OCI-LY1 (cell line): ENCODE measurements at regions not wholly inside any gene's neighbourhood (a gene's known extent, or its start where the extent isn't known, plus 50 kb on each side); places are given as distances from the start of the nearest gene placed in this dataset.

Source experiments
- H2AFZ ChIP-seq: fragments of 200-600 bp; sonication (generic), shearing (Covaris generic); 2 replicates; pipeline ENCODE4 v1.6.0; 2014; ENCODE audit warnings: antibody characterized with exemption, mild to moderate bottlenecking, low read length
- H3F3A ChIP-seq: fragments of 200-600 bp; sonication (generic), shearing (Covaris generic); 2 replicates; pipeline ENCODE4 v1.6.0; 2014; ENCODE audit warnings: mild to moderate bottlenecking, antibody characterized with exemption, low read length, moderate library complexity; ENCODE audit not compliant: insufficient read depth
- H3K27ac ChIP-seq: fragments of 200-600 bp; sonication (generic); 2 replicates; pipeline ENCODE4 v1.5.1; 2014; ENCODE audit warnings: low read length, mixed run types, mild to moderate bottlenecking, low read depth; ENCODE audit not compliant: poor library complexity, severe bottlenecking
- H3K27me3 ChIP-seq: fragments of 200-600 bp; sonication (generic); 2 replicates; pipeline ENCODE4 v1.6.0; 2014; ENCODE audit warnings: antibody characterized with exemption, mild to moderate bottlenecking, low read length, moderate library complexity; ENCODE audit not compliant: insufficient read depth
- H3K36me3 ChIP-seq: fragments of 200-600 bp; sonication (generic); 2 replicates; pipeline ENCODE4 v1.6.1; 2014; ENCODE audit warnings: mild to moderate bottlenecking, antibody characterized with exemption, low read length, moderate library complexity, mixed read lengths; ENCODE audit not compliant: insufficient read depth
- H3K4me1 ChIP-seq: fragments of 200-600 bp; sonication (generic); 2 replicates; pipeline ENCODE4 v1.5.1; 2014; ENCODE audit warnings: mild to moderate bottlenecking, low read length, moderate library complexity; ENCODE audit not compliant: insufficient read depth, severe bottlenecking
- H3K4me2 ChIP-seq: fragments of 200-600 bp; sonication (generic), shearing (Covaris generic); 2 replicates; pipeline ENCODE4 v1.6.1; 2014; ENCODE audit warnings: low read length
- H3K4me3 ChIP-seq: fragments of 200-600 bp; sonication (generic); 2 replicates; pipeline ENCODE4 v1.5.1; 2014; ENCODE audit warnings: low read length, low read depth, mild to moderate bottlenecking, mixed read lengths; ENCODE audit not compliant: poor library complexity, severe bottlenecking
- H3K79me2 ChIP-seq: fragments of 200-600 bp; shearing (Covaris generic); 2 replicates; pipeline ENCODE4 v1.6.1; 2016; ENCODE audit warnings: mixed run types, low read length, mixed read lengths; ENCODE audit not compliant: insufficient read depth
- H3K9ac ChIP-seq: fragments of 200-600 bp; sonication (generic), shearing (Covaris generic); 2 replicates; pipeline ENCODE4 v1.6.1; 2014; ENCODE audit warnings: mild to moderate bottlenecking, low read length, mixed read lengths
- H3K9me2 ChIP-seq: fragments of 200-600 bp; sonication (generic), shearing (Covaris generic); 2 replicates; pipeline ENCODE4 v1.6.1; 2014; ENCODE audit warnings: low read depth, mild to moderate bottlenecking, low read length, mixed read lengths
- H3K9me3 ChIP-seq: fragments of 200-600 bp; shearing (Covaris generic); 2 replicates; pipeline ENCODE4 v1.6.1; 2014; ENCODE audit warnings: low read length, mixed read lengths
- H4K20me1 ChIP-seq: fragments of 200-600 bp; sonication (generic), shearing (Covaris generic); 2 replicates; pipeline ENCODE4 v1.6.0; 2016; ENCODE audit warnings: mild to moderate bottlenecking, low read length; ENCODE audit not compliant: insufficient read depth
- EZH2 ChIP-seq: fragments of 200-600 bp; sonication (generic), shearing (Covaris generic); IDR thresholded peaks from 2 replicates; pipeline ENCODE4 v1.8.0; 2017; ENCODE audit warnings: borderline replicate concordance, mixed run types, mild to moderate bottlenecking, antibody characterized with exemption, low read length, moderate library complexity, mixed read lengths
- TF ChIP-seq, protein P1 (sequence below): fragments of 200-600 bp; sonication (generic), shearing (Covaris generic); IDR thresholded peaks from 2 replicates; pipeline ENCODE4 v1.5.1; 2017; ENCODE audit warnings: mild to moderate bottlenecking, antibody characterized with exemption, low read length, moderate library complexity, mixed read lengths

DNA sequence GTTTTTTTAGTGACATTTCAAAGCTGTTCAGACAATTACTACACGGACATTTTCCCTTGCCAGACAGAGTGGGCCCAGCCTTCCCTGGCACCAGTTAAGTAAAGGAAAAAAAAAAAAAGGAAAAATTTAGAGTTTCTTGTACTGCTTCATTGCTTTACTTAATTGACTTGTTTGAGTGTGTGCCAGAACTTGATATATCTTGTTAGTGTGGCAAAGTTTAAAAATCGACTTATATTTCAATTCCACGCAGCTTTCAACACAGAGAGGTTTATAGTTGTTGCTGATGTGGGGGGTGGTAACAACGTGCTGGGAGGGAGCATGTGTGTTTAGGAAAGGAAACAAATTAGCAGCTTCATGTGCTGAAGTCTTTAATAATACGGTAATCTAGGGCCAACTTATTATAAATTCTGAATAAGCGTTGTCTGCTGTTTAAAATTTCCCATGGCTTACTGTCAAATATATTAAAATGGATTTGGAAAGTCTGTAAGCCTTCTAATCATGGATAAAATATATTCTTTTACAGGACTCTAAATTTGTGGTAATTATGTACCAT lies 1104.6 kb downstream of the SORCS3 start:
- Histone ChIP-seq H3K27ac (no peak overlapping the region), H3K9me3 (no peaks in the 10 kb centered on the region), H3F3A (no peaks in the 10 kb centered on the region), H3K4me3 (no peak overlapping the region), H3K9me2 (no peaks in the 10 kb centered on the region), H3K4me2 (no peak overlapping the region), H3K9ac (no peak overlapping the region), H3K4me1 (no peaks in the 10 kb centered on the region), H3K79me2 (no peaks in the 10 kb centered on the region), H2AFZ (no peak overlapping the region), H4K20me1 (no peaks in the 10 kb centered on the region), H3K27me3 (no peaks in the 10 kb centered on the region), H3K36me3 (no peaks in the 10 kb centered on the region)
- no peak for TF ChIP-seq EZH2

DNA sequence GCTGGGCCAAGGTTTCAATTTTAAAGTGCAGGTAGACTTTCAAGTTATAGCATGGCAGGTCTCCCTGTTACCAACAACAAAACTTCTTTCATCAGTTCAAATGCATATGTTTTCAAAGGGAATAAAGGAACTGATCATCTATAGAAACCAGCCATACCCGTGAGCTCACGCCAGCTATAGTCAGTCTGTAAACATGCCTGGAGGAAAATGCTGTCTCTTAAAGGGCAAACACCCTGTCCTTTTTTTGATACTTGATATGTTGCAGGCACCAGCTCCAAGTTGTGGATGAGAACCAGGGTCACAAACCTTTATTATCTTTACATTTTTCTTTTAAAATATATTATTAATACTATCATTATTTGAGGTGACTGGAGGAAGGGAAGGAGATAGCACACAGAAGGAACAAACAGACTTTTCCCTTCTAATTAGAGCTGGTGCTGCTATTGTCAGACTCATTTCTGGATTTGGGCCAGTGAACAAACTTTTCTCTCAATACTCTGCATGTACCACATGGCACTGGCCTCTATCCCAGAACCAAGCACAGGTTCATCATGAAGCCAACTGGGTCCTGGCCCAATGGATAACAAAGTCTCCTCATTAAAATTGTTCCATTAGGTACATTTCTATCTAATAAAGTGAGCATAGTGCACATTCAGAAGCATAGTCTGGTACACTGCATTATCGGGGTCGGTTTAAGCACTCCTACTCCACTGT lies 1102.4 kb downstream of the SORCS3 start:
- no peak overlapping the region for H3K27ac ChIP-seq
- H3K79me2 ChIP-seq: no peaks in the 10 kb centered on the region
- H3K9ac ChIP-seq: no peak overlapping the region
- H2AFZ ChIP-seq: no peak overlapping the region
- no peak overlapping the region for H3K4me3 ChIP-seq
- no peaks in the 10 kb centered on the region for H3K4me1 ChIP-seq
- H3K27me3 ChIP-seq: no peaks in the 10 kb centered on the region
- no peak overlapping the region for H3K4me2 ChIP-seq
- H3F3A ChIP-seq: no peaks in the 10 kb centered on the region
- TF ChIP-seq, protein P1, sequence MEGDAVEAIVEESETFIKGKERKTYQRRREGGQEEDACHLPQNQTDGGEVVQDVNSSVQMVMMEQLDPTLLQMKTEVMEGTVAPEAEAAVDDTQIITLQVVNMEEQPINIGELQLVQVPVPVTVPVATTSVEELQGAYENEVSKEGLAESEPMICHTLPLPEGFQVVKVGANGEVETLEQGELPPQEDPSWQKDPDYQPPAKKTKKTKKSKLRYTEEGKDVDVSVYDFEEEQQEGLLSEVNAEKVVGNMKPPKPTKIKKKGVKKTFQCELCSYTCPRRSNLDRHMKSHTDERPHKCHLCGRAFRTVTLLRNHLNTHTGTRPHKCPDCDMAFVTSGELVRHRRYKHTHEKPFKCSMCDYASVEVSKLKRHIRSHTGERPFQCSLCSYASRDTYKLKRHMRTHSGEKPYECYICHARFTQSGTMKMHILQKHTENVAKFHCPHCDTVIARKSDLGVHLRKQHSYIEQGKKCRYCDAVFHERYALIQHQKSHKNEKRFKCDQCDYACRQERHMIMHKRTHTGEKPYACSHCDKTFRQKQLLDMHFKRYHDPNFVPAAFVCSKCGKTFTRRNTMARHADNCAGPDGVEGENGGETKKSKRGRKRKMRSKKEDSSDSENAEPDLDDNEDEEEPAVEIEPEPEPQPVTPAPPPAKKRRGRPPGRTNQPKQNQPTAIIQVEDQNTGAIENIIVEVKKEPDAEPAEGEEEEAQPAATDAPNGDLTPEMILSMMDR: no peak
- no peak for TF ChIP-seq EZH2
- no peaks in the 10 kb centered on the region for H3K9me2 ChIP-seq
- no peaks in the 10 kb centered on the region for H3K9me3 ChIP-seq
- no peaks in the 10 kb centered on the region for H4K20me1 ChIP-seq
- no peaks in the 10 kb centered on the region for H3K36me3 ChIP-seq

DNA sequence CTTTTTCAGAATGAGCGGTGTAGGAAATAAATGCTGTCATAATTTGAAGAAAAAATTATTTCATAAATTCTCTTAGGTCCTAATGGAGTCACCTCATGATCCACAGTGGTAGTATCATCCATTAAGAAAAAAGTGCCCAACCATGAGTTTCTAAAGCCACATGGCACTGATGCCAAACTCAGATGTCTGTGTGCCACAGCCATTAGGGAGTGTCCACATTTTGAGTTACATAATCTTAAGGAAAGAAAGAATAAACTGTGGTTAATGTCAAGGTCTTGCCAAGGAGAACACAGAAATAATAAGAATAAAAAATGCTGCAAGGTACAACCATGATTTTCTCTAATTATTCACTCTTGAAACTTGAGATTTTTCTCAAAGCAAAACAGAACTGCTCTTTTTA lies 1101.8 kb downstream of the SORCS3 start:
- Histone ChIP-seq H4K20me1 (no peaks in the 10 kb centered on the region), H3K79me2 (no peaks in the 10 kb centered on the region), H3K27ac (no peak overlapping the region), H3K9me3 (no peaks in the 10 kb centered on the region), H3K9me2 (no peaks in the 10 kb centered on the region), H3F3A (no peaks in the 10 kb centered on the region), H3K4me3 (no peak overlapping the region), H3K4me1 (no peaks in the 10 kb centered on the region), H3K4me2 (no peak overlapping the region), H3K9ac (no peak overlapping the region), H2AFZ (no peak overlapping the region), H3K36me3 (no peaks in the 10 kb centered on the region), H3K27me3 (no peaks in the 10 kb centered on the region)
- TF ChIP-seq, protein P1: no peak
- no peak for TF ChIP-seq EZH2

DNA sequence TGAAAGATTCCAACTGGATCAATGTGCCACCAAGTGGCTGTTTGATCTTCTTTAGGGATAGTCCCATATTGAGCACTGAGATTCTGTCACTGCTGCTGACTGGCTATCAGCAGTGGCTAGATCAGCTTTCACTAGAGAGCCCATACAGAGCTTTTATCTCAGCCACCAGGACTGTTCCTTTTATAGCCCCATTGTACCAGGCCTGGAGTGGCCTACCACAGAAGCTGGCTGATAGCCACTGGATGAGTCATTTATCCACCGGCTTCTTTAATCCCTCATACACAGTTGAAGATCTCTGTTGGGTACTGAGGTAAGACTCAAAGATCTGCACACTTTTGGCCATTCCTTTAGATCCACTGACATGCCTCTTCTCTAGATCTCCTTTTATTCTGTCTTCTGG lies 1101.1 kb downstream of the SORCS3 start:
- no peaks in the 10 kb centered on the region for H3K4me1 ChIP-seq
- no peak overlapping the region for H3K4me3 ChIP-seq
- no peak overlapping the region for H3K27ac ChIP-seq
- H3K79me2 ChIP-seq: no peaks in the 10 kb centered on the region
- H2AFZ ChIP-seq: no peak overlapping the region
- H3K27me3 ChIP-seq: no peaks in the 10 kb centered on the region
- no peak overlapping the region for H3K9ac ChIP-seq
- H3F3A ChIP-seq: no peaks in the 10 kb centered on the region
- H3K36me3 ChIP-seq: no peaks in the 10 kb centered on the region
- H4K20me1 ChIP-seq: no peaks in the 10 kb centered on the region
- H3K4me2 ChIP-seq: no peak overlapping the region
- no peaks in the 10 kb centered on the region for H3K9me3 ChIP-seq
- H3K9me2 ChIP-seq: no peaks in the 10 kb centered on the region
- TF ChIP-seq EZH2: no peak
- TF ChIP-seq, protein P1: no peak
